ENCODE measurements at regions not wholly inside any gene's neighbourhood (a gene's known extent, or its start where the extent isn't known, plus 50 kb on each side); places are given as distances from the start of the nearest gene placed in this dataset.

DNA sequence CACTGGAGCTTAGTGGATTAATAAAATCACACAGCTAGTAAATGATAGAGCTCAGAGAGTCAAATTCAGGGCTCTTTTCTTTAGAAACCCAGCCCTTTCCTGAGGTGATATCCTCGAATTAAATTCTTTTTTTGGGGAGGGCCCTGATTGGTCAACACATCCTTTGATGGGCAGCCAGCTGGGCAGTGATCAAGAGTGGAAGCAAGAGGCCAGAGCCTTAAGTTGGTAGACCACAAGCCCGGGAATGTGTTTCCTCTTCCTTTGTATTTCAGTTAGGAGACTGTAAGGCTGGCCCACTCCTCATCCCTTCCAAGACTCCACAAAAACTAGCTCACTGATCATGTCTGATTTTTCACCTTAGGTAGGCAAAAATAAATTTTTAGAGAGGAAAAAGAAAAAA lies 640.5 kb downstream of the DHX35 start:
- DNase-seq = no peak

DNA sequence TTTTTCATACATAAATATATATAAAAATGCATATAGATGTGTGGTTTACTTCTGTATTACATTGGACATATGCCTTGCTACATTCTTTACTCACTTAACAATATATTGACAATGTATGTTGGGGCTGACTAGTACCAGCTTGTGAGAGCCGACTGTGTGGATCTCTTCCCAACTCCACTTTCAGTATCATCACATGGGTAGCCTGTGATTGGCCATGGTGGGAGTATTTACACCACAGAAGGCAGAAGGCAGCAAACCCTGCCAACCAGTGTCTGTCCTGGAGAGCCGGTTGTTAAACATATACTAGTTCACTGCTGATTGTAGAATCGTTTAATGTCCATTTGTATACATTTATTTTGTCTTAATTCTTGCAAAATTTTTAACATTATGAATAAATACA lies 638.7 kb downstream of the DHX35 start:
- no peak for DNase-seq

DNA sequence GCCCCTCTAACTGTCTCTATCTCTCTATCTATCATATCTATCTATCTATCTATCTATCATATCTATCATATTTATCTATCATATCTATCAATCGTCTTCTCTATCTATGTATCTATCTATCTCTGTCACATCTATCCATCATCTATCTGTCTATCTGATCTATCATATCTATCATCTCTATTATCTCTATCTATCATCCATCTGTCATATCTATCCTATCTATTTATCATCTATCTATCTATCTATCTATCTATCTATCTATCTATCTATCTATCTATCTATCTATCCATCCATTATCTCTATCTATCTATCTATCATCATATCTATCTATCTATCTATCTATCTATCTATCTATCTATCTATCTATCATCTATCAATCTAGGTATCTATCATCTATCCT lies 638.0 kb downstream of the DHX35 start:
- no peak for DNase-seq

DNA sequence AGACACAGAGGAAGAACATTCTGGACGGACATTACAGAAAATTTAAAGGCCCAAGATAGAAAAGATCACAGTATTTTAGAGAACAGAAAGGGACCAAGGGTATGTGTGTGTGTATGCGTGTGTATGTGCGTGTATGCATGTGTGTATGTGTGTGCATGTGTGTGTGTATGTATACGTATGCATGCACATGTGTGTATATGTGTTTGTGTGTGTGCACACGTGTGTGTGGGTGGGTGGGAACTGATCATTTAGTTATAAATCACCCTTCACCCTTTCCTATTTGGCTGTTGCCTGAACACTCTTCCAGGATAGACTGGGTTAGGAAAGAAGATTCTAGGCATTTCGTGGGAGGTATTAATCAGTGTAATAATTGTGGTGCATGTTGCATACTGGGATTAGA lies 634.4 kb downstream of the DHX35 start:
- no peak for DNase-seq

DNA sequence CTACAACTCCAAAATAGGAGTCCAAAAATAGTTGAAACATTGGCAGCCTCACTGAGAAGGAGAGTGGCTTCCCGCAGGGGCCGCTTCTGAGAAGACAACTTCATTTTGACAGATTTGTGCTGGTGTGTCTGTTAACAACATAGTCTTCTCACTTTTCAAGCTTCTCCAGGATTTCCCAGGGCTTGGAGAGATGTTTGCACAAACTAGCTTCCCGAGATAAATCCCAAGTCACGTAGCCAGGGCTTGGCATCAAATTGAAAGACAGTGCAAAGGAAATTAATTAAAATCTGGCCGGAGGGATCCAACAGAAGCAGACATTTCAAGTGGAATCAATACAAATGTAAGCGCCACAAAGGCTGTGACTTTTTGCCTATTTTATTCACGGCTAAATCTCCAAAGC lies 630.2 kb downstream of the DHX35 start:
- DNase-seq = no peak

DNA sequence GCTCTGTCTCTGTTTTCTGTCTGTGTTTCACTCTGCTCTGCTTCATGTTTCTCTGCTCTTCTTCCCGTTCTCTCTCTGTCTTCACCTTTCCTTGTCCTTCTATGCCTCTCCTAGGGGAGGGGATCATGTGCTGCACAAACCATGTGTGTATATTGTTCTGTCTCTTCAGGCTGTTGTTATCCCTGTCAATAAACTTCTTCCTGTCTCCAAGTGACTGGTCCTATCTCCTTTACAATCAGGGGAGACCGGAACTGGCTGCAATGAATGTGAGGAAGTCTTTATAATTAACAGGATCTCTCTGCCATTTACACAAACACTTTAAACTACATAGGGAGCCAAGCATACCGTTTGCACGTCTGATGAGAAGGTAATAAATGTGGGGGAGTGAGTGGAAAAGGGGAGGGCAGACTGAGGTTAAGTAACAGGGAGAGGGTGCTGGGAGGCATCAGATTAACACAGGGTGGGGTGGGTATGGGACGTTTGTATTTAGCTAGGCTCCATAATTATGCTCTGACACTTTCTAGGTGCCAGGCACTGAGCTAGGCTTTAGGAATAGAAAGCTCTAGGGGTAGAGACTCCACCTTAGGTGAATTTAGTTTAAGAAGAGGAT lies 626.1 kb downstream of the DHX35 start:
- no peak for DNase-seq

DNA sequence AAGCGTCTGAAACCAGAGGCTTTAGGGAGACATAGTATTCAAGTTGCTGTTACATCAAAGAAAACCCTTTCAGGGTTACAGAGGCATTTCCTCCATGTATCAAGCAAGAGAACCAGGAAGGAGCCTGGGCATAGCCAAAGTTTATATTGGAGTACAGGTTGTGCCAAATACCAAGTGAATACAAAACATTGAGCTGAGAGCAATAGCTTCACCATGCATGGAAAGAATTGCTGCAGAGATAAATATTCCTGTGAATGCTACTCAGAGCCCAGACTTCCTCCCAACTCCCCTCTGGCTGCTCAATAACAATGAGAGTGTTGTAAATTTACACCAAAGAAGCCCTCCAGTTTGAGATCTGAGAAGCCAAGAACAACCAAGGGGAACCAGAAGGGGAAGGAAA lies 618.9 kb downstream of the DHX35 start:
- no peak for DNase-seq

DNA sequence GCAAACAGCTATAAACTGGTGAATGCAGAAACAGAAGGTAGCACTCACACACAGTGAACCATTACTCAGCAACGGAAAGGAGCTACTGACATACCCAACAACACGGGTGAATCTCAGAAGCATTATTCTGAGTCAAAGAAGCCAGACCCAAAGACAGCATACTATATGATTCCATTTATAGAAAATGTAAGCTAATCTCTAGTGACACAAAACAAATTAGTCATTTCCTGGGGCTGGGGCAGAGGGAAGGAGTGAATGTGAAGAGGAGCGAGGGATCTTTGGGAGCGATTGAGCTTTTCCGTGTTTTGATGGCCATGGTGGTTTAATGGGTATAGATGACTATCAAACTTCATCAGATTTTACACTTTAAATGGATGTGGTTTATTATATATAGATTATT lies 614.6 kb downstream of the DHX35 start:
- no peak for DNase-seq

DNA sequence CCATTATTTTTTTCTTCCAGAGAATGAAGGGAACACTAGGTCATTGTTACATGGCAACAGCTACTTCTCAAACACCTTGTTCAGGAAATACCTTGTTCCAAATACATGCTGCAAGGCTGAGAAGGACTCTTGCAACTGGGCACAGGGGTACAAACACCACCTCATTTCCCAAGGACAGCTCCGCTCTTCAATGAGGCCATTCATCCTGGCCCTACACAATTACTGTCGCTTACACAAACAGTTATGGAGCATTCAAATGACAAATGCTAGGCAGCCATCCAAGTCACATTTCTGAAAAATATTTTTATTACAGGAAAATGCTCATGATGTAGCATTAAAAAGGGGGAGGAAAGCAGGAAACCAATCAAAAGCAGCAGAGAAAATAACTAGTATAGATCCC lies 611.9 kb downstream of the DHX35 start:
- no peak for DNase-seq

DNA sequence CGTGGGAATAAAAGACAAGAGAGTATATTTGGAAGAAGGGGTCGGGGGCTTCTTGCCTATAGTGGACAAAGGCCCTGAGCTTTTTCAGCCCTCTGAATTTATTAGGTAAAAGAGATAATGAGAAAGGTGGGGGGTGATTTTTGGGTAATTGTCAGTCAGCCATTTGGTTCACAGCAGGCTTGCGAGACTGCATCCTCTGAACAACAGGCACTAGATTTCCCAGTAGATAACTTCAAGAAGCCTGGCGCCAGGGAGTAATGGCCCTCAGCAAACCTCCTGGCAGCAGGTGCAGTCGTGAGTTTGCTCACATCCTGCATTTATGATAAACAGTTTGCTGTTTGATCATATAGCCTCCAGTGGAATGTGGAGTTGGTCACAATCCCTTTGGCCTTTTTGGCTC lies 609.0 kb downstream of the DHX35 start:
- DNase-seq = no peak

DNA sequence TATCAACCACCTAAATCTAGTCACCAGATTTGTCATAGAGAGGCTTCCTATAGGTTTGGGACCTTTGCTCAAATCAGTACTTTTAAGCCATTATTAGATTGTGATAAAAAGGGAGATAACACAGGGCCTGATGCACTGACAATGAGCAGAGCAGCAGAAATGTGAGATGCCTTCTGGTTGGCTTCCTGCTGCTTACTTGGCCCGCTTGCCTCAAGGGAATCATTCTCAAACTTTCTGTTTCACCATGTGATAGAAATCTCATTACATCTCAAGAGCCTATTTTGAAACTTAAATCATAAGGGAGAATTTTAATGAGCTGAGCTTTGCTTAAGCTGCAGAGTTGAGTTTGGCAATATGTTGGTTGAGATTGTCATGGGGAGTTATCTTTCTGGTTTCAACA lies 606.0 kb downstream of the DHX35 start:
- DNase-seq = no peak

DNA sequence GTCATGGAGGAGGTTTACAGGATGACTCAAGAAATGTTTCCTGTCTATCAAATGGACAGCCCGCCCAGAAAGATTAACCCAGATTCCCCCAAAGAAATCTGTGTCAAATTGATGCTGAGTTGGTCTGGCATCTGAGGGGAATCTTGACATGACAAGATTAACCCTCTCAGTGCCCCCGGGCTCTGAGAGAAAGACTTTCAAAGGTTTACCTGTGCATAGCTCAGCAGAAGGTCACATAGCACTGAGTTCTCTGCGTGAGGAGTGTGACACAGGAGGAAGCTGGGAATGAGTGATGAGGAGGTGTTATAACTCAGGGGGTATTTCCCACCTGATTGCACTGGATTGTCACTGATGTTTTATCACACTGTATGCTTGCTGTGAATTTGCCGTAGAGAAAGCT lies 601.2 kb downstream of the DHX35 start:
- no peak for DNase-seq

DNA sequence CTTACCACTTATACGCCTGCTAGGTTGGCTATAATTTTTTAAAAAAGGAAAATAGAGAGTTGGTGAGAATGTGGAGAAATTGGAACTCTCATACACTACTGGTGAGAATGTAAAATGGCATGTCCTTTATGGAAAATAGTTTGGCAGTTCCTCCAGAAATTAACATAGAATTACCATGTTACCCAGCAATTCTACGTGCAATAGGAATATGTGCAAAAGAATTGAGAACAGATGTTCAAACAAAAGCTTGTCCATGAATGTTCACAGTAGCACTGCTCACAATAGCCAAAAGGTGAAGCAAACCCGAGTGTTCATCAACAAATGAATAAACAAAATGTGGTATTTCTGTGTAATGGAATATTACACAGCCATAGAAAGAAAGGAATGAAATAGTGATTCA lies 592.2 kb downstream of the DHX35 start:
- DNase-seq = no peak

DNA sequence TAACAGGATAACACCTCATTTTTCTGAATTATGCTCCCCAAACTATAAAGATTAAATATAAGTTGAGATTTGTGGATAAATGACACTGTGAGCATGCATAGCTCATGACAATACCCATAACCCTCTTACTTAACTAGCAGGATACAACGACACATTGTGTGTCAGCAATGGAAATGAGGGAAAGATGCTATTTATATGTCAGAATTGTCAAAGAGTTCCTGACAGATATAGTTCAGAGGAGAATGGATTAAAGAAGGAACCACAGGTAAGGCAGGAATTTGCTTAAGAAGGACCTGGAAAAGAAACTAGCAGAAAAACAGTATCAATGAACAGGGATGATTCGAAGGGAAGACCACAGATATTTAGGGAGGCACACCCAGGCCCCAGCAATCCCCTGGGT lies 591.0 kb downstream of the DHX35 start:
- no peak for DNase-seq

DNA sequence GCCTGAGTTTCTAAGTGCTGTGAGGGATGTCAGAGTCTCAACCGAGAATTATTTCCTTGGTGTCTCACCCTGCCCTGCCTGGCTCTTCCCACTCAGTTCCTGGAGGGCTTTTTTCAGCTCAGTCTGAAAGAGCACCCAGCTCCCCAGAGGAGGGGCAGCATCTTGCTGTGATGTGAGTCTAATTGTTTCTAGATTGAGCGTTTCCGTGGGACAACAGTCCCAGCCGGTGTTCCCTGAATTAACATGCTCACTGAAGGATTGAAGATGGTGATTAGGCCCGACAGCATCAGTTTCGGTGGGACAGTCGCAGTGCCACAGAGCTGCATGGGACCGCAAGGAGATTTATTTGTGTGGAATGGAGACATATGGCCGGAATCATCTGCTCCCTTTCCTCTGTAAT lies 587.6 kb downstream of the DHX35 start:
- DNase-seq = no peak

DNA sequence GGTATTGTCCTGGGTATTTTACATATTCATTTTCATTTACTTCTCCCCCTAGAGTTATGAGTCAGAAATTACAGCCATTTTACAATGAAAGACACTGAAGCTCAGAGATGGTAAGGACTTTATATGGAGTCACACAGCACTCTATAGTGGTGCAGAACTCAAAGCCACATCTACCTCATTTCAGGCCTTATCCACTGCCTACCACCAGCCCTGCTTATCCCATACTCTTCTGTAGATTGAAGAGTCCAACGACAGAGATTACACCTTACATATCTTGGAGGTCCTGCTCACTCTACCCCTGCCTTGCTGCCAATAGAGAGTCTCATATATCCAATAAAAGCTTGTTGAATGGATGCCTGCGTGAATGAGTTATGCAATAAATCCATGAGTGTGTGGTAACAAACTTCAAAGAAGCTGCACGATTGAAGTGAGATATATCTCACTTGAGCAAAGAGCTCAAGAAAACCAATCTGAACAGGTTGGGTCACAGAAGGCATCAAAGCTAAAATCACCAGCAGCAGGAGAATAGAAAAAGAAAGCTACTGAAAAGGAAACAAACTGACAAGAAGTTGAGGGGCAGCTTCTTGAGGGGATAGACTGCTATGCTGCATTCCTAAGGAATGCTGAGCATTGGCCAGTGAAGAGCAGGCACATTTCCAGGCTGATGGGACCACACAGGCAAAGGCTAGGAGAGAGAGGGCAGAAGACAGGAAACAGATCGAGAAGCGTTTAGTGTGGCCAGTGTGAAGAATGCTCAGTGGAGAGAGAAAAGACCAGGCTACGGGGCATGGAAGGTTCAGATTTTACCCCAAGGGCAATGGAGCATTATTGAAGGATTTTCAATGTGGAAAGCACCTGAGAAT lies 585.6 kb downstream of the DHX35 start:
- no peak for DNase-seq

DNA sequence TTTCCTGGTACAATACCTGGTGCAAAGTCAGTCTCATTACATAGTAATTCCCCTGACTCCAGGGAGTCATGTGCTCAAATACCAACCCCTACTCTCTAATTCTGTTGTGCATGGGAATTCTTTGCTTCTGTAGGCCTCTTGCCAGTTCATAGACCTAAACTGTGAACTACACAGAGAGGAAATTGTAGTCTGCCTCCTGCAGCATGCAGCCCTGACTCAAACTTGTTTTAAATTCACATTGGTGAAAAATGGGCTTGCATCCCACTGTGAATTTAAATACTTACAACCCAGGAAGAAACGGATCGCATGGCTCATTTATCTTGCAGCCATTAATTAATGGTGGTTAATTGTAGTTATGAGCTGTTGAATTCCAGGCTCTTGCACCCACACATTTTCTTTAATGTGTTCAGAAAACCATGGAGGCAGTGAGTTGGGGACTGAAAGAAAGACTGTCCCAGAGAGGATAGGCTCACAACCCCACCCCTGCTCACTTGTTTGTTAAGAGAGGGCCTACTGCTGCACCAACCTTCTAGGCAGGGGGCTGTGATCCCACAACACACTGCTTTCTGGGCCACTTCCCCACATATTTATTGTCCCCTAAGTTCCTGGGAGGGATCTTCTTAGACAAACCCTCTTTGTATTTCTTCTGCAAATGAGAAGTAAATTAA lies 579.1 kb downstream of the DHX35 start:
- DNase-seq = no peak

DNA sequence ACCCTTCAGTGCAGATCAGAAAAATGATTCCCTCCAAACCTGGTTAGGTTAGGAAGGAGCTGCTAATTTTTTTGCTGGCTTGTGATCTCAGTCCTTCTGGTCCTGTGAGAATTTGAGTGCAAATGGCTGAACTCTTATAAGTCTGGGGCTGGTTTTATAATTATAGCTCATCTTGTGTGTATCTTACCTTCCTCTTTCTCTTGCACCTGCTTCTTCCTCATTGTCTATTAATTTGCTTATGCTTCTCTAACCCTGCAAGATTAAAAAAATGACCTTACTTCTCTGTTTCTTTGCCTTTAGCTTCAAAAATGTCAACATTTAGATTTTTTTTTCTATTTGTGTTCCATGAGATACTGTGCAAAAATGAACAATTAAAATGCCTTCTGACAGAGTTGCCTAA lies 576.2 kb downstream of the DHX35 start:
- DNase-seq = no peak

DNA sequence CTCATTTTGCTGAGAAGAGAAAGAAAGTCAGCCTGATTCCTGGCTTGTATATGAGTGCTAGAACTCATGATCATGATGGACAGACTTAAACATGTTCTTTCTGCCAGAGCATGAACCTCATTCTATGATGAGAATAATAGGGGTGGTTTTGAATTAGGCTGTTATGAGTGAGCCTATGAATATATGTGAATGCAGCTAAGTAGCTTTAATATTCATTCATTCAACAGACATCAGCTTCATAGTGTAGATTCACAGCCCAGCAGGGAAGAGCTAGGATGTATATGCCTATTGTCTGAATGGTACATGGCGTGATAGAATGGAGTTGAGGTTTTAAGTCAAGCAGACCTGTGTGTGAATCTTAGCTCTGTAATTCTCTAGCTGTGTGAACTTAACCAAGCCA lies 573.2 kb downstream of the DHX35 start:
- no peak for DNase-seq

DNA sequence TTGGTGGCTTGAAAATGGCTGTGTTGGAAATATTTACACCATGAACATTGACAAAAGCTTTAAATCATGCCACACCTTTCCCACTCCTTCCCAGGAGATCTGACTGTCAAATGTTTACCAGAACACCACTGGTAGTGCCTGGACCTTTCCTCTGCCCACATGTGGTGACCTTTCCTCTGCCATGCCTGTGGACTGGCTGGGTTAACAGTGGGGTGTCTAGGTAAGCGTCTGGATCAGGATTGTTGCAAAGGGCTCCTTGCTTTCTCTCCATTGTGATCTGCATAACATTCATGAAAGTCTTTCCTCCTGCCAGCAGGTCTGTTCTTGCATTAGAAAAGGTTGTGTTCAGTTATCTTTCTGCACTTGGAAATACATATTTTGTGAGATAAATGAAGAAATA lies 572.7 kb downstream of the DHX35 start:
- no peak for DNase-seq

DNA sequence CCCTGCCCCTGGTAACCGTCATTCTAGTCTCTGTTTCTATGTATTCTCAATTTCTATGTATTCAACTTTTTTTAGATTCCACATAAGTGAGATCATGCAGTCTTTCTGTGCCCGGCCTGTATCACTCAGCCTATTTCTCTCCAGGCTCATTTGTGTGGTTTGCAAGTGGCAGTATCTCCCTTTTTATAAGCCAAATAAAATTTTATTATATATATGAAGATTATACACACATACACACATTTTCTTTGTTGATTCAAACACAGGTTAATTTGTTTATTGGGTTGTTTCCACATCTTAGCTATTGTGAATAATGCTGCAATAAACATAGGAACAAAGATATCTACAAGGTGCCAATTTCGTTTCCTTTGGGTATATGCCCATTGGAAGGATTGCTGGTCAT lies 571.7 kb downstream of the DHX35 start:
- no peak for DNase-seq

DNA sequence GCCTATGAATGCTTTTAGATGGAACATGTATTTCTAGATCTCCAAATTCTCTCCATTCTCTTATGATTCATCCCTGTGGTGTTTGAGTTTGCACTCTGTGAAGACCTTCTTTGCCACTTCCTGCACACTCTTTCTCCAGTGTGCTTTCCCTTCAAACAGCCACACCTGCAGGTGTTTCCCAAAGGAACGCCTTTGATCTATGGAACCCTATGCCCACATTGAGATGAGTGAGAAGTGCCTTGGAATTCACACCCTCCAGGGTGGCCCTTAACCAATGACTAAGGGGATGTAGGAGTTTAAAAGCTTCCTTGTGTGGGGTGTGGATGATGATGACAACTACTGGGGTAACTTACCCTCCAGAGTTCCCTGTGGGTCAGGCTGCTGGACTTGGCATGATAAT lies 570.1 kb downstream of the DHX35 start:
- no peak for DNase-seq

DNA sequence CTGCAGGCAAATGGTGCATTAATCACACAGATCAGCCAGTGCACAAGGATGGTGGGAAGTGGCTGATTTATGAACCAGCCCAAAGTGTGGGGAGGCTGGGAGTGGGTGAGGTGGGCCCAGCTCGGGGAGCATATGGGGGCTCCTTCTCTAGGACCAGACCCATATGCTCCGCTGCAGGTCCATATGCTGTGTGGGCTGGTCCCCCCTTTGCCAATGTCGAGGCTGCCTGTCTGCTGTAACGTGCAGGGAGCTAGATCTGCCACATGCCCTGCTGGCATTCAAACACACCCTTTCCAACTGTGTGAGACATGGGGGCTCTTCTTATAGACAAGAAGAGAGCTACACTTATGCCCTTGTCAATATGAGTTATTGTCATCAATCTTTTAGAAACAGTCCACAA lies 566.3 kb downstream of the DHX35 start:
- no peak for DNase-seq

DNA sequence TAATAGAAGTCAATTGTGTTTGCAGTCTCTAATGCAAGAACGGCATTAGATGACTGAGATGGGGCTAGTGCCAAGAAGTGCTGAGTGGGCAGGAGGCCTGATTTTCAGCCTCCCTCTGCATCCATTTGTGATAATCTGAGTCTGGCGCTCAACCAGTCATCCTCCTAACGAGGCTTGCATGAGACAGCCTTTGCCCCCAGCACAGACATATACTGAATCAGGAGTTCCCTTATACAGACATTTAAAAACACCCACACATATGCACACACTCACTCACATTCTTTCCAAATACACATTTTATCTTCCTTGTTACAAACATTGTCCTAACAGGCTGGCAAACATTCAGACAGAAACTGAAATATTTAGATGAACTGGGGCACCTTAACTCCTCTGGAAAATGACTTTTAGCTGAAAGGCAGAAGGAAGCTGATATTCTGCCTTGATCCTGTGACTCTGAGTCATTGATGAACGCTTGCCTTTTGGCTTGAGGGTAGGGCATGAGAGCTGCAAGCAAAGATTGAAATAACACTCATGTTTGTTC lies 562.3 kb downstream of the DHX35 start:
- DNase-seq = no peak
